Stromal cell of bone marrow (primary cell): ENCODE measurements at regions not wholly inside any gene's neighbourhood (a gene's known extent, or its start where the extent isn't known, plus 50 kb on each side); places are given as distances from the start of the nearest gene placed in this dataset.

Source experiments
- DNase-seq: peaks from one replicate; pipeline ENCODE4 v3.0.0-alpha.2; 2012; ENCODE audit warnings: low read depth

DNA sequence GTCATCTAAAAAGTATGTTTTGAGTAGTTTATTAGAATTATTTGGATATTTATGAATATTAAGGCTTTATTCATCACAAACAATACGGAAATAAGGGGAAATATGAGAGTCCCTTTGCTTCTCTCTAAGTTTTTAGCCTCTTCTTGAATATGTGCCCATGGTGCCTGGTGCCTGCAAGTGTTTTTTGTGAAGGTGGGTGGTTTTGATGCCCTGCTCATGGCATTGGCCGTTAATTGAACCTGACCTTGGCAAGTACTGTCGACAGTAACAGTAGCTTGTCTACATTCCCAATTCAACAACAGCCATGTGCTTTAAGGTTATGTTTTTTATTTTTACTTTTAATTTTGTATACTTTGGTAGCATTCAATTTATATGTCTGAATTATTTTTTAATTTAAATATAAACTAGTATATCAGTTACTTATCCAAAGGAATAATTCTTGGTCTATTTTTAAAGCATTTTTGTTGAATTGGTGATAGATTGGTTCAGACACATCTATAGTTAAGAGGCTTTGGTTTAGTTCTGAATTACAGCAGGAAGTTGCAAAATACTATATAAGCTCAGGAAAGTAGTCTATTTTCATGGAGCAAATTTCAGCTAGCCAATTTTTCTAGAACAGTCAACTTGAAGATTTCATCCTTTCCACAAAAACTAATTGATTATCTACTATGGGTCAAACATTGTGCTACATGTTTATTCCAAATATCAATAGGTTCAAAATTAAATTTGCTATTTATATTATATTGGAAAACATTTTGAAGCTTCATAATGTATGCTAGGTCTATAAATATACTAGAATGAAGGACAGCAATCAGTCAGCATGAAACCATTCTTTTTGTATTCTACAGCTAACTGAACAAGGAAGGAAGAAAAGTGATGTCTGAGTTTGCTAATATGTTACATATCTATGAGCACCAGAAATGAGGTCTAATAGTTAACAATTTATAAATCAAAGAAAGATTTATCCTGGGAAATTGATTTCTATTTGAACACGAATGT, 184.4 kb downstream of the MRPL39 start:
- no peak for DNase-seq

- peak; percentile 43 for DNase-seq
These were observed 185.8 kb downstream of the MRPL39 start for GRCh38 chr21:25421321-25422028.

- DNase-seq, result no peak
These were observed 186.4 kb downstream of the MRPL39 start for GRCh38 chr21:25420831-25421230.

DNA sequence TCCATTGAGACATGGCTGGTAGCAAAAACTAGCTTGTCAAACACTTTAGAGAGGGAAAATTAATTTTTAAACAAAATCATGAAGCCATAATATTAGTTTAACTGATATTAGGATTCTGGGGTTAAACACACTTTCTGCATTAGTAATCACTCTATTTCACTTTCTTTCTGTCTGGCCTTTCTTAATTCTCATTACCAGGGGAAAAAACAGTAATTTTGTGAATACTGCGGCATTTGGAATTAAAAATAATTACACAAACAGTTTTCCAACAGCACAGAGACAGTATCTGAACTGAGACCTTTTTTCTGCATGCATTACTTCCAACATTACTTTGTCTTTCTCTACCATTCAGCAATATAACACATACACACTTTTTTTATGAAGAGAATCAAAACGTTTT, 190.6 kb downstream of the MRPL39 start:
- DNase-seq, result no peak

- no peak for DNase-seq
These were observed 195.2 kb downstream of the MRPL39 start for GRCh38 chr21:25412100-25412499.

- DNase-seq, result no peak
These were observed 197.3 kb downstream of the MRPL39 start for GRCh38 chr21:25409978-25410377.

DNA sequence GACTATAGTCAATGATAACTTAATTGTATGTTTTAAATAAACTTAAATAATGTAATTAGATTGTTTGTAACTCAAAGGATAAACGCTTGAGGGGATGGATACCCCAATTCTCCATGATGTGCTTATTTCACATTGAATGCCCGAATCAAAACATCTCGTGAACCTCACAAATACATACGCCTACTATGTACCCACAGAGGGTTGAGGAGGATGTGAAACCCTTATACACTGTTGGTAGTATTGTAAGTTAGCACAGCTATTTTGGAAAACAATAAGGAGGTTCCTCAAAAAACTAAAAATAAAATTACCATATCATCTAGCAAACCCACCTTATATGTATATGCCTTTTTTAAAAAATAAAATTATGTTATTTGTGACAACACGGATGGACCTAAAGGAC, 198.6 kb downstream of the MRPL39 start:
- DNase-seq, result no peak

DNA sequence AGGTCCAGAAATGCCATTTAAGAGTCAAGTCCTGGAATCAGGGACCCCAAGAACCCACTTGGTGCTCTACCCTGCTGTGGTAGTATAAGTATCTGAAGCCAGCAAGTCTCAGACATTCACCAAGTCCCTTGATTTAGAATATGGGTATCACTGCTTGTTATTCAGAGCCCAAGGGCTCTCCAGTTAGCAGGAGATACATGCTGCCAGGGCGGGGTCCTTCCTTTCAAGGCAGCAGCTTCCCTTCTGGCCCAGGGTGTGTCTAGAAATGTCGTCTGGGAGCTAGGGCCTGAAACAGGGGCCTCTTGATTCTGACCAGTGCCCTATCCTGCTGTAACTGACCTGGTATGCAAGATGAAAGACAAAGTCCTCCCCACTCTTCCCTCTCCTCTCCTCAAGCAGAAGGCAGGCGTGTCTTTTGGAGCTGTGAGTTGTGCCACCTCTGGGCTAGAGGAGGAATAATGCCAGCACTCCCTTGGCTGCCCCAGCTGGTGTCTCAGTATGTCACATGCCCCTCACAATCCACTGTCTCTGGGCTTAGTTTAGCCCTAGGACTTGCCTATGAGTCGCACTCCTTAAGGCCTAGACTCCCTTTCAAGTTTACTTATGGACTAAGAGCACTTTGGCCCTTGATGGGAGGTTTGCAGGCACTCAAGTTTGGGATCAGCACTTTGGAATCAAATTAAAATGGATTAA, 200.2 kb downstream of the MRPL39 start:
- no peak for DNase-seq

DNA sequence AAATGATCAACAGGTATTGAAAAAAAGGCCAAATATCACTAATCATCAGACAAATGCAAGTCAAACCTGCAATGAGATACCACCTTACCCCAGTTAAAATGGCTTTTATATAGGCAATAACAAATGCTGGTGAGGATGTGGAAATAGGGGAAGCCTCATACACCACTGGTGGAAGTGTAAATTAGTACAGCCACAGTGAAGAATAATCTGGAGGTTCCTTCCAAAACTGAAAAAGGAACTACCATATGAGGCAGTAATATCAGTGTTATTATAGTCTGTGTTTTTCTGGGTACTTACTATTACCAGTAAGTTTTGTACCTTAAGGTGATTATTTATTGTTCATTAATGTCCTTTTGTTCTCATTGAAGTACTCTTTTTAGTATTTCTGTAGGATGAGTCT, 201.3 kb downstream of the MRPL39 start:
- DNase-seq, result no peak

DNA sequence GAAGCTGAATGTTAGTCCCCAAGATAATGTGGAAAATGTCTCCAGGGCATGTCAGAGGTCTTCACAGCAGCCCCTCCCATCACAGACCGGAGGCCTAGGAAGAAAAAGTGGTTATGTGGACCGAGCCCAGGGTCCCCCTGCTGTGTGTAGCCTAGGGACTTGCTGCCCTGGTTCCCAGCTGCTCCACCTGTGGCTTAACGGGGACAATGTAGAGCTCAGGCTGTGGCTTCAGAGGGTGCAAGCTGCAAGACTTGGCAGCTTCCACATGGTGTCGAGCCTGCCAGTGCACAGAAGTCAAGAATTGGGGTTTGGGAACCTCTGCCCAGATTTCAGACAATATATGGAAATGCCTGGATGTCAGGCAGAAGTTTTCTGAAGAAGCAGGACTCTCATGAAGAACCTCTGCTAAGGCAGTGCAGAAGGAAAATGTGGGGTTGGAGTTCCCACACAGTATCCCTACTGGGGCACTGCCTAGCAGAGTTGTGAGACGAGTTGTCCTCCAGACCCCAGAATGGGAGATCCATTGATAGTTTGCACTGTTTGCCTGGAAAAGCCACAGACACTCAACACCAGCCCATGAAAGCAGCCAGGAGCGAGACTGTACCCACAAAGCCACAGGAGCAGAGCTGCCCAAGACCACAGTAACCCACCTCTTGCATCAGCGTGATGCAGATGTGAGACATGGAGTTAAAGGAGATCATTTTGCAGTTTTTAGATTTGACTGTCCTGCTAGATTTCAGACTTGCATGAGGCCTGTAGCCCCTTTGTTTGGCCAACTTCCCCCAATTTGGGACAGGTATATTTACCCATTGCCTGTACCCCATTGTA, 204.9 kb downstream of the MRPL39 start:
- no peak for DNase-seq

DNA sequence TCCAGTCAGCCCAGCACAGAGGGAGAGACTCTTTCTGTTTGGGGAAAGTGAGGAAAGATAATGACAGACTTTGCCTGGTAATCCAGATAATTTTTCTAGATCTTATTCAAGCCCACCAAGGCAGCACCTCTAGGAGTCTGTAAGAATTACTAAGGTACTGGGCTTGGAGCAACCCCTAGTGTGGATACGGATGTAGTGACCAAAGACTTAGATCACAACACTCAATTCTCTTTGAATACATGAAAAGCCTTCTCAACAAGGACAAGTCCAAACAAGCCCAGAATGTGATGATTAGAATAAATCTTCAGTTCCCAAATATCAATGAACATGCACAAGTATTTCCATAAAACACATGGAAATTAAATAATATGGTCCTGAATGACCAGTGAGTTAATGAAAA, 206.9 kb downstream of the MRPL39 start:
- DNase-seq, result no peak

GRCh38 chr21:25398630-25399029, 208.7 kb downstream of the MRPL39 start:
- DNase-seq, result no peak

DNA sequence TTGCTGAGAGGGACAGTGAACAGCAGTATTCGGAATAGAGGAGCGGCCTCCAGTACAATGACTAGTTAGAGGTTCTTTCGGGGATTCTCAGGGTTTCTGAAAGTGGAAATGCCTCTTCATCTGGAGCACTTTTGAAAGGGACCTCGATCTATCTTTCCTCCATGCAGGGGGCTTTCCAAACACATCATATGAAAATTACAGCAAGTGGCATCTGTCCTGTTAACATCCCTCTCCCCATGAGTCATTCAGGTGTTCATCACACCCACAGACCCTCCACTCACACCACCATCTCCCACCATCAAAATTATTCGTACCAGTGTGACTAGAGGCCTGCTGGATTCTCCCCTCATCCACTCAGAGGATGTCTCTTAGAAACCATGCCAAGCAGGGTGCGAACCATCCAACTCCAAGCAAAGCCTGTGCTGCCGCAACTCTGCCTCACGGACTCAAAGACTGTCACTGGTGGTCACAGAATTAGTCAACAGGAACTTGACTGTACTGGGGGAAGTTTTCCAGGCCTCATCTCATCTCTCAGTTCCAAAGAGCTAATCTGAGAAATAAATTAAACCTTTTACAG, 211.1 kb downstream of the MRPL39 start:
- DNase-seq, result no peak

- DNase-seq, result no peak
These were observed 215.5 kb downstream of the MRPL39 start for GRCh38 chr21:25391777-25392176.

- no peak for DNase-seq
These were observed 216.6 kb downstream of the MRPL39 start for GRCh38 chr21:25390701-25391100.

DNA sequence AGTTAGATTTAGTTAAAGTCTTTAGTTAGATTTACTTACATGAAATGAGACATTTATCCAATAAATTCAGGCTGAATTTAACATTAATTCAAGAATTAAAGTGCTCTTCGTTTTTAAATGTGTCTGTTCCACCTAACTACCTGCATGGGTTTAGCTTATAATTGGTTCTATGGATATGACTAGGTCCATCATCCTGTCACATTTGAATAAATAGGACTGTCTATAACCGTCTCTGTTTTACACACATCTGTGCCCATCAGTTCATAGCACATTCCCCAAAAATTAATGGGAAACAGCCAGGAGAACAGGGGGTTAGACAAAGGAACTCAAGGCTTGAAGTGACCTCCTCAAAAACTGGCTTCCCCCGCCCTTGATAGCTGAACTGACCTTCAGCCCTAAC, 219.6 kb downstream of the MRPL39 start:
- no peak for DNase-seq

DNA sequence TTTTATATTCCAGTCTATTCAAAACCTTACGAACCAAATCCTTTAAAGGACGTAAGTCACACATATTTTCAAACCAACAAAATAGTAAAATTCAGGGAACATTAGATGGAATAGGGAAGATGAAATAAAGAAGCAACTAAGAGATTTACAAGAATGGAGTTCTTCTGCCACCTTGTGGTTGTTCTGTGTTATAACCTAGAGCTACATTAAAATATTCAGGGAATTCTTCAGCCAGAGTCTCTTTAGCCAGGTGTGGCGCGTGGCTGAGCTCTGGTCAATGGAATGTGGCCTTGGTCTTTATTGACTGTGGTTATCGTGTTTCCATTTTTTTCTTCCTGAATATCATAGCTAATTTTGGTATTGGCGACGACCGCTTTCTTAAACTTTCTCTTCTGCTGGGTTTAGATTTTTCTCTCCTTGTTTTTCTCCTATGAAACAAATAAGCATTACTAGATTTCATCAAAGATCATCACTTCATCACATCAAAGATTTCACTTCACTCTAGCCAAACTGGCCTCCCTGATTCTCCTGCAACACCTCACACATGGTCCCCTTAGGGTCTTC, 221.3 kb downstream of the MRPL39 start:
- DNase-seq, result peak; percentile 49

GRCh38 chr21:25385341-25385740, 221.9 kb downstream of the MRPL39 start:
- DNase-seq, result no peak

DNA sequence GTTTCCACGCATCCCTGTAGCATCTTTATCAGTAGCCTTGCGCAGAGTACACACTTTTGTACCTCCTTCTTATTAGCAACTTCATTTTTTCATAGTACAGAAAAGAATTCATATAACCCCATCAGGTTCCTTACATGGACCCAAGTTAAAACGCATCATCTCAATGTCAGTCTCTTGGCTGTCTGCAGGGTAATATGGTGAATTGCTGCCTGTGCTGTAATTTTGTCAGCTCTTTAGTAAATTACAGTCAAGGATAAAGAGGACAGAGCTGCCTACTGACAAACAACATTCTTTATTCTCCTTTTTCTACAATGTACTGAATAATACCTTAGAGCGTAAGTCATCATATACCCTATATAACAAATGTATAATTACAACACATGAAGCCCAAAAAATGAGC, 222.5 kb downstream of the MRPL39 start:
- no peak for DNase-seq

DNA sequence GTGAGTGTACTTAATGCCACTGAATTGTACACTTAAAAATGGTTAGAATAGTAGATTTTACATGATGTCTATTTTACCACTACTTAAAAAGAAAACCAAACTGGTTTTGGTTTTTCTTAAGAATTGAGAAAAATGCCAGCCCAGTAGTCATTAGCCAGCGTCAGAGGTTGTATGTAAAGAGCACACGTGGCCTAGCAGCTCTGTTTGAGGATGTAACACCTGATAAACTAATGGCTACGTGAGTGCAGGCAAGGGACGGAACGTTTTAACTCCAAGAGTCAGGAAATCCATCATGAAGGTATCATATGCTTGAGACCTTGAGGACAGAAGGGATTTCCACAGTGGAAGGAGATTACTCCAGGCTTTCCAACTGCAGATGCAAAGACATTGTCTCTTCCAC, 223.7 kb downstream of the MRPL39 start:
- DNase-seq, result no peak

GRCh38 chr21:25381936-25382452, 225.3 kb downstream of the MRPL39 start:
- no peak for DNase-seq
